Astrocyte of the spinal cord (primary cell): ENCODE measurements at regions not wholly inside any gene's neighbourhood (a gene's known extent, or its start where the extent isn't known, plus 50 kb on each side); places are given as distances from the start of the nearest gene placed in this dataset.

Experiments
- DNase-seq: peaks from one replicate; pipeline ENCODE4 v3.0.0; 2011; ENCODE audit warnings: low read depth, low spot score
- H3K4me3 ChIP-seq: 2 replicates; pipeline ENCODE4 v1.5.1; 2011; ENCODE audit warnings: low read depth, mild to moderate bottlenecking, low read length, moderate library complexity
- in situ Hi-C: cut with HindIII; loops from 2 replicates; pipeline ENCODE4 v1.10.0; 2017; ENCODE audit warnings: low sequenced_read_pairs
- TF ChIP-seq, protein P1 (sequence below): IDR thresholded peaks from 2 replicates; pipeline ENCODE4 v1.5.1; 2012; ENCODE audit warnings: low read depth, mild to moderate bottlenecking, low read length, inconsistent platforms

DNA sequence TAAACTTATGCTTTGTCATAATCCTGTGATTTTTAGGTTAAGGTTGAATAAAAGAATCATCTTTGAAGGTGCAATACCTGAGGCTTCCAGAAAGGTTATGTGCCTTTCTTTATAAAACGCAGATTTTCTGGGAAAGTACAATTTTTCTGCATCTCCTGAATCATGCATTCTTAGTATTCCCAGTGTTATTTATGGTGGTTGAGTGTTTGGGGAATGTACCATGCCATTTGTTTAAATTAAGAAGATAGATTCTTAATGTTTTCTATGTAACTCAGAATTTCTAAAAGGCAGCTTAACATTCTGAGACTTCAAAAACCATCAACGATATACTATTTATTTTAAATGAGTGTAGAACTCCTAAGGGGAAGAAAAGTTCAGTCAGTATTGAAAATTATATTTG lies 108.1 kb upstream of the FBN2 start:
- no peak for DNase-seq
- TF ChIP-seq, protein P1, sequence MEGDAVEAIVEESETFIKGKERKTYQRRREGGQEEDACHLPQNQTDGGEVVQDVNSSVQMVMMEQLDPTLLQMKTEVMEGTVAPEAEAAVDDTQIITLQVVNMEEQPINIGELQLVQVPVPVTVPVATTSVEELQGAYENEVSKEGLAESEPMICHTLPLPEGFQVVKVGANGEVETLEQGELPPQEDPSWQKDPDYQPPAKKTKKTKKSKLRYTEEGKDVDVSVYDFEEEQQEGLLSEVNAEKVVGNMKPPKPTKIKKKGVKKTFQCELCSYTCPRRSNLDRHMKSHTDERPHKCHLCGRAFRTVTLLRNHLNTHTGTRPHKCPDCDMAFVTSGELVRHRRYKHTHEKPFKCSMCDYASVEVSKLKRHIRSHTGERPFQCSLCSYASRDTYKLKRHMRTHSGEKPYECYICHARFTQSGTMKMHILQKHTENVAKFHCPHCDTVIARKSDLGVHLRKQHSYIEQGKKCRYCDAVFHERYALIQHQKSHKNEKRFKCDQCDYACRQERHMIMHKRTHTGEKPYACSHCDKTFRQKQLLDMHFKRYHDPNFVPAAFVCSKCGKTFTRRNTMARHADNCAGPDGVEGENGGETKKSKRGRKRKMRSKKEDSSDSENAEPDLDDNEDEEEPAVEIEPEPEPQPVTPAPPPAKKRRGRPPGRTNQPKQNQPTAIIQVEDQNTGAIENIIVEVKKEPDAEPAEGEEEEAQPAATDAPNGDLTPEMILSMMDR = no peak
- no peak overlapping the region for H3K4me3 ChIP-seq
- in situ Hi-C loops = no loop called here

DNA sequence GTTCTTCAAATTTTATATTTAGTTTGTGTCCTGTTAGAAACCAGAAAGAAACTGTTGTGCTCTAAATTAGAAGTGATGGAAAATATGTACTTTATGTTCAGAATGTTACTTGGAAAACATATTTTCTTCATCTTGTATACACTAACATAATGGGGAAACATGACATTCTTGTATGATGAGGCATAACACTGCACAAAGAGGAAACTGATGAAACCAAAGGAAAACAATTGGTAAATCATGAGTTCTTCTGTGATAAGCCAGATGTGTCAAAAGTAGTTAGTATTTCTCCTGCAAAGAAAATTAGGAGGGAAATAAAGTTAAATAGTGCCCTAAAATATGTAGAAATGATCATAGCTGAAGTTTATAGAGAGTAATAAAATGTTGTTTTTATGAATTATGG lies 111.1 kb upstream of the FBN2 start:
- in situ Hi-C loops = no loop called here

DNA sequence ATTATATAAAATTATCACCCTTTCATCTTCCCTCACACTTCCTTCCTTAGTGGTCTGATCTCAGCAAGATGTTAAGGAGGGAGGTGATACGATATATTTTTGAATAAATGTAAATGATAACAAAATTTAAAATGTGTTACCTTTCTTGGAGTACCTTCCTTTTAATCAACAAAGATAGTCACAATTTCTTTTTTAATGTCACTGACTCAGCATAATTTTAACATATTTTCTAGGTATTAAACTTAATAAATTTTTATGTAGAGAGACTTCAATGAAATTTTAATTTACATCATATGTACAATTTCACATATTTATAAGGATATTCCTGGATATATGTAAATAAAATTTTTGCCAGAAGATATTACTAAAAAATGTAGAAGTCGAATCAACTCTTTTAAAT lies 125.0 kb upstream of the FBN2 start:
- TF ChIP-seq, protein P1 = no peak
- H3K4me3 ChIP-seq = no peak overlapping the region
- in situ Hi-C loops = no loop called here

More for the DNA sequence above, 111.1 kb upstream of the FBN2 start:
- TF ChIP-seq, protein P1 = no peak
- no peak overlapping the region for H3K4me3 ChIP-seq
- DNase-seq = peak; percentile 19

DNA sequence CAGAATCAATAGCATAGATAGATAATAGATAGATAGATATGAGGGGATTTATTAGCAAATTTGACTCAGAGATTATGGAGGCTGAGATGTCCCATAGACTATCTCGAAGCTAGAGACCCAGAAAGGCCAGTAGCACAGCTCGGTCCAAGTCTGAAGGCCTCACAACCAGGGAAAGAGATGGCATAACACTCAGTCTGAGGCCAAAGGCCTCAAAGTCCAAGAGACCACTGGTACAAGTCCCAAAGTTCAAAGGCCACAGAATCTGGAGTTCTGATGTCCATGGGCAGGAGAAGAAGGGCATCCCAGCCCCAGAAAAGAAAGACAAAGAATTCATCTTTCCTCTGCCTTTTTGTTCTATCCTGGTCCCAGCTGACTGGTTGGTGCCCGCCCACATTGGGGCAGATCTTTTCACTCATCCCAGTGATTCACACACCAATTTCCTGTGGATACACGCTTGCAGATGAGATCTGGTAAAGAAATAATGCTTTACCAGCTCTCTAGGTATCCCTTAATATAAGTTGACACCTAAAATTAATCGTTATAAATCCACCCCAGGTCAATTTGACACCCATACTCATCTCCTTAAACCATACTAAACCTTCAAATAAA lies 127.8 kb upstream of the FBN2 start:
- in situ Hi-C loops = no loop called here
- no peak for DNase-seq
- H3K4me3 ChIP-seq = no peak overlapping the region
- TF ChIP-seq, protein P1 = no peak

More for the DNA sequence above, 125.0 kb upstream of the FBN2 start:
- DNase-seq = no peak

DNA sequence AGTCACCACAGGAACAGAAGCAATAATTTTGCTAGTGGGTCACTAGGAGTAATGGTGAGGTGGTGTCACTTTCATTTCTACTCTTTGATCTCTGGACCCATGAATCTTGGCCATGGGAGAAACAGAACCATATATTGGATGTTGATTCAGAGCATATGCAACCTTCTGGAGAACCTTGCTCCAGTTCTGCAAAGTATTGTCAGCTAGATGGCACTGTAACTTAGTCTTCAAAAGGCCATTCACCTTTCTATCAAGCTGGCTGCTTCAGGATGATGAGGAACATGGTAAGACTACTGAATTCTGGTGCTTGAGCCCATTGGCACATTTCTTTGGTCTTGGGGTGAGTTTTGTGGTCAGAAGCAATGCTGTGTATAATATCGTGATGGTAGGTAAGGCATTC lies 129.1 kb upstream of the FBN2 start:
- in situ Hi-C loops = no loop called here
- no peak for DNase-seq
- TF ChIP-seq, protein P1 = peak; percentile 17
- H3K4me3 ChIP-seq = no peak overlapping the region

DNA sequence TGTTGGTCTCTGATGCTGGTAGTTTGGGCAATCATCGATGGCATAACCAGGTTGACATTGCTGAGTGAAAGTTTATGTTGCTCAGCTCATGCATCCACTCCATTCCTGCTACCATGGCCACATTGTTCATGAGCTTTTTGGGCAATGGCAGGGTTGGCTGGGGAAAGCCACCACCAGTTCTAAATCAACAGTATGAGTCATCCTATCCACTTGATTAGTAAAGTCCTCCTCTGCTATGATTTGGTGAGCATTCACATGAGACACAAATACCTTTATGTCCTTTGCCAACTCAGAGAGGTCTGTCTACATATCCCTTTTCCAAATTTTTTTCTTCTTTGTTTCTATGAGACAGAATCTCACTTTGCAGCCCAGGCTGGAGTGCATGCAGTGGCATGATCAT lies 129.7 kb upstream of the FBN2 start:
- DNase-seq = no peak
- in situ Hi-C loops = no loop called here
- H3K4me3 ChIP-seq = no peak overlapping the region
- TF ChIP-seq, protein P1 = no peak

DNA sequence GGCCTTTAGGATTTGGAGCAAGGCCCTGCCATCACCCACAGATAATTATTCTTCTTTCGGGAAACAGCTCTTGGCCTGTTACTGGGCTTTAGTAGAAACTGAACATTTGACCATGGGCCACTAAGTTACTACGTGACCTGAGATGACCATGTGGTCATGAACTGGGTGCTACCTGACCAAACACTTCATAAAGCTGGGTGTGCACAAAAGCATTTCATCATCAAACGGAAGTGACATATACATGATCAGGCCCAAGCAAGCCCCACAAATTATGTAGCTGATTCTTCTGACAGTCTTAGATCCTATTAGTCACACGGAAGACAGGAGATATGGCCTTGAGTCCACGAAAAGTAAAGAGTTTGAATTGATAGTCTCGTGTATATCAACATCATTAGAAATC lies 130.9 kb upstream of the FBN2 start:
- TF ChIP-seq, protein P1 = no peak
- in situ Hi-C loops = no loop called here
- no peak for DNase-seq
- no peak overlapping the region for H3K4me3 ChIP-seq
